Stimulated activated CD4-positive, alpha-beta T cell treated with anti-CD3 and anti-CD28 coated beads, Interleukin-15, amount 100 ng/mL, for 24 hours (primary cell): ENCODE measurements at regions not wholly inside any gene's neighbourhood (a gene's known extent, or its start where the extent isn't known, plus 50 kb on each side); places are given as distances from the start of the nearest gene placed in this dataset.
"Not testable (repeated sequence)": the region's sequence is repeated elsewhere in the genome, so short reads cannot be mapped to it uniquely, and the experiment has no call there.

Experiments used
- DNase-seq: peaks from one replicate; pipeline ENCODE4 v3.0.0-alpha.2; 2020

- DNase-seq, result no peak
These were observed 53.6 kb upstream of the RPRM start for GRCh38 chr2:153532140-153532539.

- DNase-seq, result not testable (repeated sequence)
These were observed 55.2 kb upstream of the RPRM start for GRCh38 chr2:153533803-153534202.

DNA sequence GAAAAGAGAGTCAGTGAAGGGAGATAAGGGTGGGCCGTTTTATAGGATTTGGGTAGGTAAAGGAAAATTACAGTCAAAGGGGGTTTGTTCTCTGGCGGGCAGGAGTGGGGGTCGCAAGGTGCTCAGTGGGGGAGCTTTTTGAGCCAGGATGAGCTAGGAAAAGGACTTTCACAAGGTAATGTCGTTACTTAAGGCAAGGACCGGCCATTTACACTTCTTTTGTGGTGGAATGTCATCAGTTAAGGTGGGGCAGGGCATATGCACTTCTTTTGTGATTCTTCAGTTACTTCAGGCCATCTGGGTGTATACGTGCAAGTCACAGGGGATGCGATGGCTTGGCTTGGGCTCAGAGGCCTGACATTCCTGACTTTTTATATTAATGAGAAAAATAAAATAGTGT is 56.0 kb upstream of the RPRM start:
- not testable (repeated sequence) for DNase-seq

- no peak for DNase-seq
These were observed 57.6 kb upstream of the RPRM start for GRCh38 chr2:153536115-153536514.

DNA sequence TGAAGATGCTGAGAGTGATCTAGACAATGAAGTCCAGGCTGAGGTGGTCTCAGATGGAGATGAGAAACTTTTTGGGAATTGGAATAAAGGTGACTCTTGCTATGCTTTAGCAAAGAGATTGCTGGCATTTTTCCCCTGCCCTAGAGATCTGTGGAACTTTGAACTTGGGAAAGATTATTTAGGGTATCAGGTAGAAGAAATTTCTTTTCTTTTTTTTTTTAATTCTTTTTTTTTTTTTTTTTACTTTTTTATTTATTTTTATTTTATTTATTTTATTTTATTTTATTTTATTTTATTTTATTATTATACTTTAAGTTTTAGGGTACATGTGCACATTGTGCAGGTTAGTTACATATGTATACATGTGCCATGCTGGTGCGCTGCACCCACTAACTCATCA is 59.5 kb upstream of the RPRM start:
- not testable (repeated sequence) for DNase-seq

DNA sequence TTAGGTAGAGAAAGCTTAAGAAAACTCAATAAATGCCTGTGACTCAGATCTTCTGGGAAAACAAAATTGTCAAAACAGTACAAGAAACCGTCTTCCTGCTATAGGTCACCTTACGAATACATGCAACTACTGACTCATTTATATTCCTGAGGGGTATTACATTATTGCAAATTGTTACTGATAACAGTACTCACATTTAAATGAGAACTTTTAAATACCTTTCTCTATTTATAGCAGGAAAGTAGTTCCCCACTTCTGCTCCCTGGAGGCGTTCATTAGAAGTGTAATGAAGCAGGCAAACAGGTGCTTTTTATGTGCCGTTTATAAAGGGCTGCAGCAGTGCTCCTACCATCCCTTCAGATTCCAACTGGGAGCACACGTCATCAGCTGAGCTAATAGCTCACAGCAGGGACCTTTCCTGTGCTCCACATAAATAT is 65.1 kb upstream of the RPRM start:
- DNase-seq, result peak; percentile 4

- no peak for DNase-seq
These were observed 67.8 kb upstream of the RPRM start for GRCh38 chr2:153546358-153546757.

- no peak for DNase-seq
These were observed 70.0 kb upstream of the RPRM start for GRCh38 chr2:153548536-153548935.

GRCh38 chr2:153551698-153552097 is 73.1 kb upstream of the RPRM start:
- no peak for DNase-seq

DNA sequence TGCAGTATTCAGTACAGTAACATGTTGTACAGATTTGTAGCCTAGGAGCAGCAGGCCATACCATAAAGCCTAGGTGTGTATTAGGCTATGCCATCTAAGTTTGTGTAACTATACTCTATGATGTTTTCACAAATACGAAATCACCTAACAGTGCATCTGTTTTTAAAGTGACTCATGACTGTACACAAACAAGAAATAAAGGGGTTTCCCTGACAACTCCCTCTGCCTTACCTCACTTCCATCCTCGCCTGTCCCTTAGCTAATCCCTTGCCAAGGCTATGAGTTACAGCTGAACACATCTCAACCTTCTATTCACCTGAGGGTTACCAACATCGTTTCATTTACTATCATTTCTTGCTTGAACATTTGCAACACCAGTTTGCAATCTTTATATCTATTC is 78.6 kb upstream of the RPRM start:
- no peak for DNase-seq

GRCh38 chr2:153557714-153558113 is 79.2 kb upstream of the RPRM start:
- no peak for DNase-seq

- DNase-seq, result no peak
These were observed 79.7 kb upstream of the RPRM start for GRCh38 chr2:153558247-153558646.

DNA sequence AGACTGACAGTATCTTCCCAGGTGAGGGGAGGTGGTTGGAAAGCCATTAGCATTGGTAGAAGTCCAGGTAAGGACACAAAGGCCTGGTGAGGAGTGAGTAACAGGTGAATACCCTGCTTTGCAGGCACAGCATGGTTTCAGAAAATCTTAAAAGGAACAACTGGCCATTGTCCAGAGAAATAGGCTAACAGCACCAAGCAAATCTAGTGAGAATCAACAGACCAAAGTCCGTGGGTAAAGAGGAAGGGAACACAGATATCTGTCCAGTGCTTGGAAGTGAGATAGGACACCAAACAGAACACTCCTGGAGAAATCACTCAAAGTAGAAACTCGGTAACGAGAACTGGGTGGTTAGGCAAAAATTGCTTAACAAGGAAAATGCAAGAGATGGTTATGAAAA is 88.8 kb upstream of the RPRM start:
- DNase-seq, result no peak

DNA sequence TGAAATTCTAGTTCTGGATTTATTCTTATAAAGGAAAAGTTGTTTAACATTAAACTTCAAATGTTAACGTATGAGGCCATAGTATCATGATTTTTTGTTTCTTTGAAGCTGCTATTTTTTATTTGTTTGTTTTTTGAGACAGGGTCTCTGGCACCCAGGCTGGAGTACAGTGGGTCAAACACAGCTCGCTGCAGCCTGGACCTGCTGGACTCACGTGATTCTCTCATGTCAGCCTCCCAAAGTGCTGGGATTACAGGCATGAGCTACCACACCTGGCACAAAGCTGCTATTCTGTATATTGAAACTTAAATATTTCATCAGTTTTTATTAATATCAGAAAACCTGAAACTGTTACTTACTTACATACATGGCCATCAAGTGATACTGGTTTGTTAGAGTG is 89.5 kb upstream of the RPRM start:
- no peak for DNase-seq

DNA sequence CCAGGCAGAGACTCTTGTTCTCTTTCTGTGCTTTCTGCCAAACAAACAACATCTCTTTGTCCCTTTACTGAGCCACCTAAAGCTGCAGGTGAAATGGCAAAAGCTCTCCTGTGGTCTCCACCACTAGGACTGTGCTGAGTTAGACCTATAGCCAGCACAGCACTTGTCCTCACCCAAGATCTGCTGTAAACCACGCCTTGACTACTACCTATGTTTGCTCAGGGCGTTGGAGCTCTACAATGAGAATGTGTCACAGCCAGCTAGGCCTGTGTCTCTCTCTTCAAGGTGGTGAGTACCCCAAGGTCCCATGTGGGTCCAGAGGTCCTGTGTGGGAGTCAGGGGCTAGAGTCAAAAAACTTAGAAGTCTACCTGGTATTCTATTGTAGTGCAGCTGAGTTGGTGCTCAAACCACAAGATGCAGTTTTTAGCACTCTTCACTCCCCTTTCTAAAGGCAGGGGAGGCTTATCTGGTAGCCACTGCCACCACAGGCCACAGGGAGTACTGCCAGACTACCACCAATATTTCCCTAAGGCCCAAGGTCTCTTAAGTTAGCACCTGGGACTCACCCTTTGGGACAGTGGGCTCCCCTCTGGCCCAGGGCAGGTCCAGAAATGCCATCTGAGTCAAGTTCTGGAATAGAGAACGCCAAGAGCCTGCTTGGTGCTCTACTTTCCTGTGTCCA is 96.8 kb upstream of the RPRM start:
- DNase-seq, result no peak

- no peak for DNase-seq
These were observed 105.7 kb upstream of the RPRM start for GRCh38 chr2:153584244-153584643.

DNA sequence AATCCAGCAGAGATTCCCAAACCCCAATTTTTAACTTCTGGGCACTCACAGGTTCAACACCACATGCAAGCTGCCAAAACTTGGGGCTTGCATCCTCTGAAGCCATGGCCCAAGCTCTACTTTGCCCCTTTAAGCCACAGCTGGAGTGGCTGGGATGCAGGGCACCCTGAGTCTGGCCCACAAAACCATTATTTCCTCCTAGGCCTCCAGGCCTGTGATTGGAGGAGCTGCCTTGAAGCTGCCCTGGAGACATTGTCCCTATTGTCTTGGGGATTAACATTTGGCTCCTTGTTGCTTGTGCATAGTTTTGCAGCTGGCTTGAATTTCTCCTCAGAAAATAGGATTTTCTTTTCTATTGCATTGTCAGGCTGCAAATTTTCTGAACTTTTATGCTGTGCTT is 109.8 kb upstream of the RPRM start:
- DNase-seq, result no peak

GRCh38 chr2:153589586-153589985 is 111.0 kb upstream of the RPRM start:
- DNase-seq, result no peak

GRCh38 chr2:153593086-153593485 is 114.5 kb upstream of the RPRM start:
- DNase-seq, result not testable (repeated sequence)

DNA sequence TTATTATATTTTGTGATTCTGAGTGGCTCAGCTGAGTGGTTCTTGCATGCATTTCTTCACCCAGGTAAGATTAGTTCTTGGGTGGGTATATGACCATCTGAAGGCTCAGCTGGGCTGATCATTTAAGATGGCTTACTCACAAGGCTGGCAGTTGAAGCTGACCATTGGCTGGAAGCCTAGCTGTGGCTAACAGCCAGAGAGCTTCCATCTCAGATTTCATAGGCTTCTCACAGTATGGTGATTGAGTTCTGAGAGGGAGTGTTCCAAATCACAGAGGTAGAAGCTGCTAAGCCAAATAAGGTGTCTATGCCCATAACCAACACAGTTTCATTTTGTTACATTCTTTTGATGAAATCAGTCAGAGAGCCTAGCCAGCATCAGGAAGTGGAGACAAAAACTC is 117.4 kb upstream of the RPRM start:
- DNase-seq, result no peak

- DNase-seq, result no peak
These were observed 123.2 kb upstream of the RPRM start for GRCh38 chr2:153601812-153602211.

- DNase-seq, result no peak
These were observed 125.6 kb upstream of the RPRM start for GRCh38 chr2:153604133-153604532.

DNA sequence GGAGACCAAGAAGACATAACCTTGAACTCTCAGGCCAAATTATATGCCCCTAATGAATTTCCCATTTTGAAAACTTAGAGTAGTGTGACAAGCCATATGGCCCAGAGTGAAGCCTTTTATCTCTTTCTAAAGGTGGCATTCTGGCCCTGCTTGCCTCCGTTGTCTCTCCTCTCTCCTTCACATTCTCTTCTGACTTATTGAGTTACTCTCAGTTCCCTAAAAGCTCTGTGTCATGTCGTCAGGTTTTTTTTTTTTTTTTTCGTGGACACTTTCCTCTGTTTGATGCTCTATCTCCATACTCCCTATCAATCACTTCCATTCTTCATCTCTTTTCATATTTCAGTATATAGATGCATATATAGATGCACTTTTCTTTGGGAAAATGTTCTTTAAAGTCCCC is 128.1 kb upstream of the RPRM start:
- DNase-seq, result no peak

DNA sequence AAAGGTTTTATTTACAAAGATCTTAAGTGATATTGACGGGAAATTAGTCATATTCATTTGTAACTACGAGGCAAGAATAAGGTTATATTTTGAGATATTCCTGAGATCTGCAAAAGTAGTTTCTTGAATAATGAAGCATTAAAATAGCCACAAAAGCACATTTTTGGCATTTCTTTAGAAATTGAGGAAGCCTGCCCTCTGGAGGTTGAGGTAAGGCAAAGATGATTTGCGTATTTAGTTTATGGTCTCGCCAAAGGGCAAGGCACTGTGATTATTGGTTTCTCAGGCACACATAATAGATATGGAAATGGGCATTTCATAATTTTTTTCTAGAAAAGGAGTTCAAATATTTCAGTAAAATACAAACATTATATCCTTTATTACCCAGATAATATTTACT is 143.7 kb upstream of the RPRM start:
- no peak for DNase-seq

DNA sequence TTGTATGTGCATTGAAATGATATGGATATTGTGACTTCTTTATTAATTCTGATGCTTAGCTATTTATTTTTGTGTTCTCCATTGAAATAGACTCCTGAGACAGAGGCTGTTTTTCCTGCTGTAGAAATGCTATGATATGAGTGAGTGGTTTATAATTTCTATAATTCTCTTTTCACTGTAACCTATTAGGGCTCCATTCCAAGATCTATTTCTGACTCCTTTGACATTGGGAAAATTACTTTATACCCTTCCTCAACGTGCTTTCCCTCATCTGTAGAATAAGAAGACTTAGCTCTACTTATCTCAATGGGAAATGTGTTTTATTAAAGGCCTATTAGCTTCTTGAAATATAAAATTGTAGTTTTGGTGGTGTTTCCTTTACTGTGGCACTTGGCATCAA is 144.5 kb upstream of the RPRM start:
- DNase-seq, result no peak

DNA sequence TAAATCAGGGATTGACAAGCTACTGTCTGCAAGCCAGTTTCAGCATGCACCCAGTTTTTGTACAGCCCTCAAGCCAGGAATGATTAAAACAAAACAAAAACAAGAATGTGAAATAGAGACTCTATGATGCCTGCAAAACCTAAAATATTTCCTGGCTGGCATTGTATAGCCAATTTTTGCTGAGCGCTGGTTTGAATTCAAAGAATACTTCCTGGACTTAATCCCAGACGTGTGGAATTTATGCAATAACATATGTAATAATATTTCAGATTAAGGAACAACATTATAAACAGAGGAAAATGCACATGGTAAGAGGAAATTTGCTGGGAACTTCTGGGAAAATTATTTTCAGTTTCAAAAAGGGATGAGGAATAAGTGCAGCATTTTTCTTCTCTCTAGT is 148.1 kb upstream of the RPRM start:
- no peak for DNase-seq
